ENCODE measurements at regions not wholly inside any gene's neighbourhood (a gene's known extent, or its start where the extent isn't known, plus 50 kb on each side); places are given as distances from the start of the nearest gene placed in this dataset.

GRCh38 chr2:184523732-184524131 is 74.6 kb upstream of the ZNF804A start (continued):
- TF ChIP-seq ZNF462 (CRISPR knock-in tag; IDR thresholded peaks at IDR 0.05) (no peak), NANOG (IDR thresholded peaks at IDR 0.05; ENCODE audit: borderline replicate concordance) (no peak), CREB1 (CRISPR knock-in tag; IDR thresholded peaks at IDR 0.05; ENCODE audit: low read depth) (no peak), ZNF331 (CRISPR knock-in tag; IDR thresholded peaks at IDR 0.05; ENCODE audit: low read depth) (no peak), JUNB (IDR thresholded peaks at IDR 0.05; ENCODE audit: unreplicated experiment) (no peak), EZH2phosphoT487 (IDR thresholded peaks at IDR 0.05; ENCODE audit: unreplicated experiment) (no peak)

GRCh38 chr2:184524551-184525382 is 73.6 kb upstream of the ZNF804A start:
- Histone ChIP-seq H3K9me2 (ENCODE audit: insufficient read depth) (no peaks in the 10 kb centered on the region), H3K4me3 (no peak overlapping the region), H4K20me1 (replicated peaks; ENCODE audit: insufficient read depth) (no peaks in the 10 kb centered on the region), H3K36me3 (ENCODE audit: insufficient read depth) (no peaks in the 10 kb centered on the region; the same call in 1 of the 2 replicates), H3K27me3 (ENCODE audit: insufficient read depth) (no peaks in the 10 kb centered on the region), H3K79me2 (replicated peaks; ENCODE audit: insufficient read depth) (no peaks in the 10 kb centered on the region), H3K4me2 (no peak overlapping the region), H3K27ac (ENCODE audit: low read depth) (no peak overlapping the region), H2AFZ (no peak overlapping the region), H3K4me1 (ENCODE audit: insufficient read depth) (no peaks in the 10 kb centered on the region), H3F3A (replicated peaks; ENCODE audit: low read depth) (no peaks in the 10 kb centered on the region)
- H3K9me3 Mint-ChIP-seq: peaks cover 29% of the 10 kb centered on the region
- ATAC-seq: no peak
- no peak overlapping the region for H3K4me3 Mint-ChIP-seq
- no peak for DNase-seq (ENCODE audit: low spot score)
- H3K27ac Mint-ChIP-seq: no peak overlapping the region
- H3K4me1 Mint-ChIP-seq: no peaks in the 10 kb centered on the region
- peaks cover 2% of the 10 kb centered on the region for H3K27me3 Mint-ChIP-seq (ENCODE audit: insufficient read depth, low read depth, poor library complexity)
- peaks cover 20% of the 10 kb centered on the region; the same call in 2 of the 3 replicates for H3K36me3 Mint-ChIP-seq (ENCODE audit: low read depth)
- TF ChIP-seq ETS1 (IDR thresholded peaks at IDR 0.05) (no peak), ZNF114 (CRISPR knock-in tag; IDR thresholded peaks at IDR 0.05) (no peak), STAT1 (IDR thresholded peaks at IDR 0.05; ENCODE audit: unreplicated experiment) (no peak), EZH2phosphoT487 (IDR thresholded peaks at IDR 0.05; ENCODE audit: unreplicated experiment) (no peak), POLR2AphosphoS5 (IDR thresholded peaks at IDR 0.05; ENCODE audit: low read depth) (no peak), EZH2 (IDR thresholded peaks at IDR 0.05; ENCODE audit: low read depth, unreplicated experiment) (no peak), REST (IDR thresholded peaks at IDR 0.05; ENCODE audit: unreplicated experiment) (no peak), NANOG (IDR thresholded peaks at IDR 0.05; ENCODE audit: borderline replicate concordance) (no peak)

Data from GM23338 (cell line).